Upper lobe of left lung (tissue), 4 donors: ENCODE measurements at regions not wholly inside any gene's neighbourhood (a gene's known extent, or its start where the extent isn't known, plus 50 kb on each side); places are given as distances from the start of the nearest gene placed in this dataset.

Source experiments
- EP300 ChIP-seq, 4 donors: sonication (generic); formaldehyde crosslinking; IDR thresholded peaks; one replicate each; pipeline ENCODE4 v1.5.1; 2017; ENCODE audit warnings: antibody characterized with exemption in 4 of 4, control low read depth in 2 of 4
- POLR2A ChIP-seq, 4 donors: fragments of 450-650 bp; IDR thresholded peaks; one replicate each; pipeline ENCODE4 v1.5.1; 2016 to 2017; ENCODE audit warnings: antibody characterized with exemption in 4 of 4, mild to moderate bottlenecking in 2 of 4
- TF ChIP-seq, protein P1 (sequence below), 6 experiments: fragments of 450-650 bp in 4 of 6; fragments of 200-600 bp in 2 of 6; sonication (generic) in 2 of 6; IDR thresholded peaks; one replicate each; pipeline ENCODE4 v1.5.1; 2016 to 2019; ENCODE audit warnings: antibody characterized with exemption in 6 of 6

- TF ChIP-seq, protein P1, sequence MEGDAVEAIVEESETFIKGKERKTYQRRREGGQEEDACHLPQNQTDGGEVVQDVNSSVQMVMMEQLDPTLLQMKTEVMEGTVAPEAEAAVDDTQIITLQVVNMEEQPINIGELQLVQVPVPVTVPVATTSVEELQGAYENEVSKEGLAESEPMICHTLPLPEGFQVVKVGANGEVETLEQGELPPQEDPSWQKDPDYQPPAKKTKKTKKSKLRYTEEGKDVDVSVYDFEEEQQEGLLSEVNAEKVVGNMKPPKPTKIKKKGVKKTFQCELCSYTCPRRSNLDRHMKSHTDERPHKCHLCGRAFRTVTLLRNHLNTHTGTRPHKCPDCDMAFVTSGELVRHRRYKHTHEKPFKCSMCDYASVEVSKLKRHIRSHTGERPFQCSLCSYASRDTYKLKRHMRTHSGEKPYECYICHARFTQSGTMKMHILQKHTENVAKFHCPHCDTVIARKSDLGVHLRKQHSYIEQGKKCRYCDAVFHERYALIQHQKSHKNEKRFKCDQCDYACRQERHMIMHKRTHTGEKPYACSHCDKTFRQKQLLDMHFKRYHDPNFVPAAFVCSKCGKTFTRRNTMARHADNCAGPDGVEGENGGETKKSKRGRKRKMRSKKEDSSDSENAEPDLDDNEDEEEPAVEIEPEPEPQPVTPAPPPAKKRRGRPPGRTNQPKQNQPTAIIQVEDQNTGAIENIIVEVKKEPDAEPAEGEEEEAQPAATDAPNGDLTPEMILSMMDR (IDR thresholded peaks at IDR 0.05), result no peak
- TF ChIP-seq POLR2A (IDR thresholded peaks at IDR 0.05) (no peak), EP300 (IDR thresholded peaks at IDR 0.05) (peak in 1 of 4 donors; percentile 70)
Observed at GRCh38 chr10:113498997-113499396, 53.9 kb upstream of the HABP2 start.
